ENCODE measurements at regions not wholly inside any gene's neighbourhood (a gene's known extent, or its start where the extent isn't known, plus 50 kb on each side); places are given as distances from the start of the nearest gene placed in this dataset.

- no peaks in the 10 kb centered on the region for H3F3A ChIP-seq (ENCODE audit: insufficient read depth)
- no peaks in the 10 kb centered on the region for H3K9me3 ChIP-seq (ENCODE audit: insufficient read depth, low read length)
- no peak overlapping the region for H2AFZ ChIP-seq (ENCODE audit: low read depth, low read length, severe bottlenecking)
- no peaks in the 10 kb centered on the region for H3K36me3 ChIP-seq (ENCODE audit: low read length)
- H3K9ac ChIP-seq (ENCODE audit: low read length): no peak overlapping the region
- H3K79me2 ChIP-seq (ENCODE audit: insufficient read depth, low read length): no peaks in the 10 kb centered on the region
- TF ChIP-seq EZH2phosphoT487 (conservative IDR thresholded peaks at IDR 0.05; ENCODE audit: low read length): no peak
- TF ChIP-seq CTCF (IDR thresholded peaks at IDR 0.05; ENCODE audit: insufficient read depth, low read length, poor library complexity, severe bottlenecking): no peak
- H4K20me1 ChIP-seq (ENCODE audit: low read depth, low read length): no peaks in the 10 kb centered on the region
- H3K27me3 ChIP-seq (ENCODE audit: low read length): no peaks in the 10 kb centered on the region
- no peak overlapping the region for H3K4me2 ChIP-seq (ENCODE audit: low read depth, low read length, poor library complexity, severe bottlenecking)
- H3K9me2 ChIP-seq (replicated peaks; ENCODE audit: insufficient read depth, low read length): no peaks in the 10 kb centered on the region
- H3K4me3 ChIP-seq (ENCODE audit: insufficient read depth, low read length, poor library complexity, severe bottlenecking): no peak overlapping the region
- no peak overlapping the region for H3K27ac ChIP-seq (ENCODE audit: low read depth, low read length)
Measured at GRCh38 chr3:72338082-72338941, 509.9 kb downstream of the SHQ1 start.

GRCh38 chr3:72337480-72337855 lies 510.8 kb downstream of the SHQ1 start:
- Histone ChIP-seq H3K9me2 (replicated peaks; ENCODE audit: insufficient read depth, low read length) (no peaks in the 10 kb centered on the region), H3K4me2 (ENCODE audit: low read depth, low read length, poor library complexity, severe bottlenecking) (no peak overlapping the region), H3K9ac (ENCODE audit: low read length) (no peak overlapping the region), H2AFZ (ENCODE audit: low read depth, low read length, severe bottlenecking) (no peak overlapping the region), H3K36me3 (ENCODE audit: low read length) (no peaks in the 10 kb centered on the region), H3K27me3 (ENCODE audit: low read length) (no peaks in the 10 kb centered on the region), H3K4me3 (ENCODE audit: insufficient read depth, low read length, poor library complexity, severe bottlenecking) (no peak overlapping the region), H3K9me3 (ENCODE audit: insufficient read depth, low read length) (no peaks in the 10 kb centered on the region), H3K27ac (ENCODE audit: low read depth, low read length) (no peak overlapping the region), H4K20me1 (ENCODE audit: low read depth, low read length) (no peaks in the 10 kb centered on the region), H3F3A (ENCODE audit: insufficient read depth) (no peaks in the 10 kb centered on the region), H3K79me2 (ENCODE audit: insufficient read depth, low read length) (no peaks in the 10 kb centered on the region)
- TF ChIP-seq EZH2phosphoT487 (conservative IDR thresholded peaks at IDR 0.05; ENCODE audit: low read length) (no peak), CTCF (IDR thresholded peaks at IDR 0.05; ENCODE audit: insufficient read depth, low read length, poor library complexity, severe bottlenecking) (no peak)

GRCh38 chr3:72336821-72337479 lies 511.3 kb downstream of the SHQ1 start:
- H3K27ac ChIP-seq (ENCODE audit: low read depth, low read length): no peak overlapping the region
- TF ChIP-seq CTCF (IDR thresholded peaks at IDR 0.05; ENCODE audit: insufficient read depth, low read length, poor library complexity, severe bottlenecking): no peak
- TF ChIP-seq EZH2phosphoT487 (conservative IDR thresholded peaks at IDR 0.05; ENCODE audit: low read length): no peak
- no peaks in the 10 kb centered on the region for H3K36me3 ChIP-seq (ENCODE audit: low read length)
- no peaks in the 10 kb centered on the region for H3K79me2 ChIP-seq (ENCODE audit: insufficient read depth, low read length)
- H3K4me3 ChIP-seq (ENCODE audit: insufficient read depth, low read length, poor library complexity, severe bottlenecking): no peak overlapping the region
- no peak overlapping the region for H2AFZ ChIP-seq (ENCODE audit: low read depth, low read length, severe bottlenecking)
- no peaks in the 10 kb centered on the region for H4K20me1 ChIP-seq (ENCODE audit: low read depth, low read length)
- H3K4me2 ChIP-seq (ENCODE audit: low read depth, low read length, poor library complexity, severe bottlenecking): no peak overlapping the region
- H3K9me3 ChIP-seq (ENCODE audit: insufficient read depth, low read length): no peaks in the 10 kb centered on the region
- no peaks in the 10 kb centered on the region for H3K9me2 ChIP-seq (replicated peaks; ENCODE audit: insufficient read depth, low read length)
- no peaks in the 10 kb centered on the region for H3K27me3 ChIP-seq (ENCODE audit: low read length)
- H3F3A ChIP-seq (ENCODE audit: insufficient read depth): no peaks in the 10 kb centered on the region
- H3K9ac ChIP-seq (ENCODE audit: low read length): no peak overlapping the region

Measured in SU-DHL-6 (cell line).